ENCODE measurements at regions not wholly inside any gene's neighbourhood (a gene's known extent, or its start where the extent isn't known, plus 50 kb on each side); places are given as distances from the start of the nearest gene placed in this dataset.

DNA sequence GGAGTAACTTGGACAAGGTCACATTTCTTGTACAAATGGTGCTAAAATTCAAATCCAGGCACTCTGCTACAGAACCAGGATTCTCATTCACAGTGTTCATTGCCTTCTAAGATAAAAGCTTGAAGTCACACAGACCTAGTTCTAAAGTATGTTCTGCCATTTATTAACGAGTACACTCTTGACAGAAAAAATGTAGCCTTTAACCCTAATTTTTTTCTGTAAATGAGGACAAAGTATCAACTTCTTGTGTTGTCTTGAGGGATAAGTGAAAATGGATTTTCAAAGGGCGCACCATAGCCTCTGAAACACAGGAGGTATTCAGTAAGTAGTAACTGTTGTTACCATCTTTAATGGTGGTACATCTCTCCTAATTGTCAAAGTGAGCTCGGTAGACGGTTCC is 379.8 kb upstream of the FLRT2 start:
- H3K27me3 ChIP-seq (ENCODE audit: control insufficient read depth in 2 of 2, insufficient read depth in 1 of 2, low read length in 1 of 2), result no peaks in the 10 kb centered on the region
- WGBS, result 78% methylated on average over 4 of the region's 4 CpGs
- H3K4me3 ChIP-seq (ENCODE audit: low read length in 2 of 2), result no peak overlapping the region
- no peak overlapping the region for H3K27ac ChIP-seq (ENCODE audit: low read depth in 1 of 2, low read length in 1 of 2)
- no peaks in the 10 kb centered on the region for H3K4me1 ChIP-seq (ENCODE audit: control insufficient read depth in 2 of 2, insufficient read depth in 2 of 2, low read length in 2 of 2)
- no peaks in the 10 kb centered on the region for H3K9me3 ChIP-seq (ENCODE audit: control insufficient read depth in 2 of 2, insufficient read depth in 1 of 2, low read length in 1 of 2)
- no peaks in the 10 kb centered on the region for H3K36me3 ChIP-seq (ENCODE audit: control insufficient read depth in 2 of 2, insufficient read depth in 2 of 2, low read length in 1 of 2)
- DNase-seq (ENCODE audit: low read depth in 6 of 9, low spot score in 9 of 9), result no peak

DNA sequence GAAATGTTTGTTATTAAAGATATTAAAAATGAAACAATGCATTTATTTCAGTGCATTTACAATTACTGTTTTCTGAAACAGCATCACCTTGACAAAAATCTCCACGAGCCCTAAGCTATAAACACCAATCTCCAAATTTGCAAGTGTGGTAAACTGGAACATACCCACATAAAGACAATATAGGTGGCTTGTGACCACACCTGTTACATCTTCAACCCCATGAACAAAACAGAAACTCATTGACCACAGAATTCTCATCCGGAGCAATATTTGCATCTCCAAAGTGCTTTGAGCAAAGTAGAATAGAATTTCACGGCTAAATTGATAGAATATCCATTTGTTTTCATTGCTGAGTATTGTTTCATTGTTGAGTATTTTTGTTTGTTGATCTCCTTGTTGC is 375.2 kb upstream of the FLRT2 start:
- H3K27me3 ChIP-seq (ENCODE audit: control insufficient read depth in 2 of 2, insufficient read depth in 1 of 2, low read length in 1 of 2), result no peaks in the 10 kb centered on the region
- DNase-seq (ENCODE audit: low read depth in 6 of 9, low spot score in 9 of 9), result no peak
- 90% methylated on average over 3 of the region's 3 CpGs for WGBS
- H3K9me3 ChIP-seq (ENCODE audit: control insufficient read depth in 2 of 2, insufficient read depth in 1 of 2, low read length in 1 of 2), result no peaks in the 10 kb centered on the region
- no peaks in the 10 kb centered on the region for H3K36me3 ChIP-seq (ENCODE audit: control insufficient read depth in 2 of 2, insufficient read depth in 2 of 2, low read length in 1 of 2)
- no peak overlapping the region for H3K27ac ChIP-seq (ENCODE audit: low read depth in 1 of 2, low read length in 1 of 2)
- H3K4me3 ChIP-seq (ENCODE audit: low read length in 2 of 2), result no peak overlapping the region
- no peaks in the 10 kb centered on the region for H3K4me1 ChIP-seq (ENCODE audit: control insufficient read depth in 2 of 2, insufficient read depth in 2 of 2, low read length in 2 of 2)

DNA sequence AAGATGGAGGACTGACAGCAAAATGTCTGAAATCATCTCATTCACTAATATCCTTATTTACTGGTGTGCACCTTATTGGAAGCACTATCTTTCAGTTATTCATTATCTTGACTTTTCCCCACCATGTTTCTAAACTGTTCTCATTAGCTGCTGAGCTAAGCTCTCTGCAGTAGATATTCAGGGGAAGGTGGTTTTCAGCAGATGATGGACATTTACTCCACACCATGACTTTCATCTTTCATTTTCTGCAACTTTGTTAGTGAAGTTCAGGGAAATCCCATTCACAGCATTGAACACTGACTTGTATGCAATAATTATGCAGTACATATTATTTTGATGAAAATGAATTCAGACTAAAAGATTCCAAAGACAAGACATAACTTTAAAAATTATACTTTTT is 373.6 kb upstream of the FLRT2 start:
- no peak overlapping the region for H3K27ac ChIP-seq (ENCODE audit: low read depth in 1 of 2, low read length in 1 of 2)
- no peak for DNase-seq (ENCODE audit: low read depth in 6 of 9, low spot score in 9 of 9)
- no peaks in the 10 kb centered on the region for H3K27me3 ChIP-seq (ENCODE audit: control insufficient read depth in 2 of 2, insufficient read depth in 1 of 2, low read length in 1 of 2)
- H3K4me1 ChIP-seq (ENCODE audit: control insufficient read depth in 2 of 2, insufficient read depth in 2 of 2, low read length in 2 of 2), result no peaks in the 10 kb centered on the region
- no peak overlapping the region for H3K4me3 ChIP-seq (ENCODE audit: low read length in 2 of 2)
- no peaks in the 10 kb centered on the region for H3K36me3 ChIP-seq (ENCODE audit: control insufficient read depth in 2 of 2, insufficient read depth in 2 of 2, low read length in 1 of 2)
- peaks cover 0 to 3% of the 10 kb centered on the region in 2 donors for H3K9me3 ChIP-seq (ENCODE audit: control insufficient read depth in 2 of 2, insufficient read depth in 1 of 2, low read length in 1 of 2)

DNA sequence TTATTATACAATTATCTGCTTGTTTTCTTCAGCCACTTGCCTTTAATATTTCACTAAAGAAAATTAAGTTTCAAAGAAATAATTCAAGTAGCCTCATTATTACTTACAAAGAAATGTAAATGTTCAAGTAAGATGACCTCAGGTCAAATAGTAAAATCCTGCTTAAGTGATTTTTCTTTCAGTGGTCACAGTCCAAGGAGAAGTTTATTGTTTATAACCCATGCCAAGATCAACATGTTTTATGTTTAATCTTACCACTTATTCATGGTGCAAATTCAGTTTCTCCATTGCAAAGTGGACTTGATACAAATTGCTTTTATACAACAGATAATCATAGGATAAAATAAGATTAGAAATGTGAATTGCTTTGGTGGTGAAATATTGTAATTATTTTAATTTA is 370.2 kb upstream of the FLRT2 start:
- H3K9me3 ChIP-seq (ENCODE audit: control insufficient read depth in 2 of 2, insufficient read depth in 1 of 2, low read length in 1 of 2), result peaks cover 0 to 3% of the 10 kb centered on the region in 2 donors
- no peak for DNase-seq (ENCODE audit: low read depth in 6 of 9, low spot score in 9 of 9)

DNA sequence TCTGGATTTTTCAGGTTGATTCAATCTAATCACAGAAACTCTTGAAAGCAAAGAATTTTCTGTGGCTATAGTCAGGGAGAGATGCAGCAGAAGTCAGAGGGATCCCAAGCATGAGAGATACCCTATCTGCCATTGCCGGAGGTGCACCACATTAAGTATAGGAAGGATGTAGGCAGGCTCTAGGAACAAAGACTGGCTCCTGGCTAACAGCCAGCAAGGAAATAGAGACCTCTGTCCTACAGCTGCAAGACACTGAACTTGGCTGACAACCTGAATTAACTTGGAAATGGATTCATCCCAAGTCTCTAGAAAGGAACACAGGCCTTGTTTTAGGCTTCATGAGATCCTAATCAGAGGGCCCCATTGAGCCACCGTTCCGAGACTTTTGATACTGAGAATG is 364.9 kb upstream of the FLRT2 start:
- H3K4me1 ChIP-seq (ENCODE audit: control insufficient read depth in 2 of 2, insufficient read depth in 2 of 2, low read length in 2 of 2), result no peaks in the 10 kb centered on the region
- H3K27ac ChIP-seq (ENCODE audit: low read depth in 1 of 2, low read length in 1 of 2), result no peak overlapping the region
- 92% methylated on average over 3 of the region's 3 CpGs for WGBS
- DNase-seq (ENCODE audit: low read depth in 6 of 9, low spot score in 9 of 9), result no peak
- H3K27me3 ChIP-seq (ENCODE audit: control insufficient read depth in 2 of 2, insufficient read depth in 1 of 2, low read length in 1 of 2), result no peaks in the 10 kb centered on the region
- H3K36me3 ChIP-seq (ENCODE audit: control insufficient read depth in 2 of 2, insufficient read depth in 2 of 2, low read length in 1 of 2), result no peaks in the 10 kb centered on the region
- H3K9me3 ChIP-seq (ENCODE audit: control insufficient read depth in 2 of 2, insufficient read depth in 1 of 2, low read length in 1 of 2), result peaks cover 0 to 3% of the 10 kb centered on the region in 2 donors
- no peak overlapping the region for H3K4me3 ChIP-seq (ENCODE audit: low read length in 2 of 2)

More for the DNA sequence above, 370.2 kb upstream of the FLRT2 start:
- Histone ChIP-seq H3K27me3 (ENCODE audit: control insufficient read depth in 2 of 2, insufficient read depth in 1 of 2, low read length in 1 of 2) (no peaks in the 10 kb centered on the region), H3K4me3 (ENCODE audit: low read length in 2 of 2) (no peak overlapping the region), H3K36me3 (ENCODE audit: control insufficient read depth in 2 of 2, insufficient read depth in 2 of 2, low read length in 1 of 2) (no peaks in the 10 kb centered on the region), H3K4me1 (ENCODE audit: control insufficient read depth in 2 of 2, insufficient read depth in 2 of 2, low read length in 2 of 2) (no peaks in the 10 kb centered on the region), H3K27ac (ENCODE audit: low read depth in 1 of 2, low read length in 1 of 2) (no peak overlapping the region)

- Histone ChIP-seq H3K36me3 (ENCODE audit: control insufficient read depth in 2 of 2, insufficient read depth in 2 of 2, low read length in 1 of 2) (no peaks in the 10 kb centered on the region), H3K9me3 (ENCODE audit: control insufficient read depth in 2 of 2, insufficient read depth in 1 of 2, low read length in 1 of 2) (no peaks in the 10 kb centered on the region), H3K27ac (ENCODE audit: low read depth in 1 of 2, low read length in 1 of 2) (no peak overlapping the region), H3K4me1 (ENCODE audit: control insufficient read depth in 2 of 2, insufficient read depth in 2 of 2, low read length in 2 of 2) (no peaks in the 10 kb centered on the region), H3K4me3 (ENCODE audit: low read length in 2 of 2) (no peak overlapping the region), H3K27me3 (ENCODE audit: control insufficient read depth in 2 of 2, insufficient read depth in 1 of 2, low read length in 1 of 2) (no peaks in the 10 kb centered on the region)
- DNase-seq (ENCODE audit: low read depth in 6 of 9, low spot score in 9 of 9), result no peak
Observed at GRCh38 chr14:85169381-85169780, 360.6 kb upstream of the FLRT2 start.

- Histone ChIP-seq H3K27ac (ENCODE audit: low read depth in 1 of 2, low read length in 1 of 2) (no peak overlapping the region), H3K4me3 (ENCODE audit: low read length in 2 of 2) (no peak overlapping the region), H3K9me3 (ENCODE audit: control insufficient read depth in 2 of 2, insufficient read depth in 1 of 2, low read length in 1 of 2) (no peaks in the 10 kb centered on the region), H3K4me1 (ENCODE audit: control insufficient read depth in 2 of 2, insufficient read depth in 2 of 2, low read length in 2 of 2) (no peaks in the 10 kb centered on the region), H3K27me3 (ENCODE audit: control insufficient read depth in 2 of 2, insufficient read depth in 1 of 2, low read length in 1 of 2) (no peaks in the 10 kb centered on the region), H3K36me3 (ENCODE audit: control insufficient read depth in 2 of 2, insufficient read depth in 2 of 2, low read length in 1 of 2) (no peaks in the 10 kb centered on the region)
- no peak for DNase-seq (ENCODE audit: low read depth in 6 of 9, low spot score in 9 of 9)
- WGBS, result 93% methylated on average over 2 of the region's 2 CpGs
Observed at GRCh38 chr14:85172290-85172689, 357.7 kb upstream of the FLRT2 start.

GRCh38 chr14:85172889-85173477 is 357.0 kb upstream of the FLRT2 start:
- no peaks in the 10 kb centered on the region for H3K9me3 ChIP-seq (ENCODE audit: control insufficient read depth in 2 of 2, insufficient read depth in 1 of 2, low read length in 1 of 2)
- H3K27ac ChIP-seq (ENCODE audit: low read depth in 1 of 2, low read length in 1 of 2), result no peak overlapping the region
- no peaks in the 10 kb centered on the region for H3K4me1 ChIP-seq (ENCODE audit: control insufficient read depth in 2 of 2, insufficient read depth in 2 of 2, low read length in 2 of 2)
- H3K27me3 ChIP-seq (ENCODE audit: control insufficient read depth in 2 of 2, insufficient read depth in 1 of 2, low read length in 1 of 2), result no peaks in the 10 kb centered on the region
- H3K4me3 ChIP-seq (ENCODE audit: low read length in 2 of 2), result no peak overlapping the region
- 86% methylated on average over 1 of the region's 1 CpG for WGBS
- no peaks in the 10 kb centered on the region for H3K36me3 ChIP-seq (ENCODE audit: control insufficient read depth in 2 of 2, insufficient read depth in 2 of 2, low read length in 1 of 2)
- DNase-seq (ENCODE audit: low read depth in 6 of 9, low spot score in 9 of 9), result no peak

- no peak overlapping the region for H3K27ac ChIP-seq (ENCODE audit: low read depth in 1 of 2, low read length in 1 of 2)
- H3K4me1 ChIP-seq (ENCODE audit: control insufficient read depth in 2 of 2, insufficient read depth in 2 of 2, low read length in 2 of 2), result no peaks in the 10 kb centered on the region
- H3K4me3 ChIP-seq (ENCODE audit: low read length in 2 of 2), result no peak overlapping the region
- no peak for DNase-seq (ENCODE audit: low read depth in 6 of 9, low spot score in 9 of 9)
- H3K36me3 ChIP-seq (ENCODE audit: control insufficient read depth in 2 of 2, insufficient read depth in 2 of 2, low read length in 1 of 2), result no peaks in the 10 kb centered on the region
- H3K9me3 ChIP-seq (ENCODE audit: control insufficient read depth in 2 of 2, insufficient read depth in 1 of 2, low read length in 1 of 2), result no peaks in the 10 kb centered on the region
- no peaks in the 10 kb centered on the region for H3K27me3 ChIP-seq (ENCODE audit: control insufficient read depth in 2 of 2, insufficient read depth in 1 of 2, low read length in 1 of 2)
- 93% methylated on average over 1 of the region's 1 CpG for WGBS
Observed at GRCh38 chr14:85175556-85175955, 354.4 kb upstream of the FLRT2 start.

DNA sequence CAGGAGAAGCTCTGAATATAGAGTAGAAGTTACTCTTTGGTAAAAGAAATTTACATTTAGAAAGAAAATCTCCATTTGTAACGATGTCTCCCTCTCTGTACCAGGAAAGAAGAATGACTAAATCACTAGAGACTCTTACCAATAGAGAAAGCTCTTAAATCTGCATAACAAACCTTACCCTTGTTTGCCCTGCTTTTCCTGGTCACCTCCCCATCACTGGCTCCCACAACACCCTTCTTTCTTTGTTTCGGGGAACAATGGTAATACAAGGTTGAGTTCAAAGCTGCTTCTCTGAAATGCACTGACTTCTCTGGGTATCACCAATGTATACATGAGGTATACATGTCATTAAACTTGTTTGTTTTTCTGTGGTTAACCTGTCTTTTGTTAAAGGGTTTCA is 351.1 kb upstream of the FLRT2 start:
- 84% methylated on average over 2 of the region's 2 CpGs for WGBS
- no peaks in the 10 kb centered on the region for H3K36me3 ChIP-seq (ENCODE audit: control insufficient read depth in 2 of 2, insufficient read depth in 2 of 2, low read length in 1 of 2)
- no peak overlapping the region for H3K4me3 ChIP-seq (ENCODE audit: low read length in 2 of 2)
- H3K9me3 ChIP-seq (ENCODE audit: control insufficient read depth in 2 of 2, insufficient read depth in 1 of 2, low read length in 1 of 2), result no peaks in the 10 kb centered on the region
- no peaks in the 10 kb centered on the region for H3K27me3 ChIP-seq (ENCODE audit: control insufficient read depth in 2 of 2, insufficient read depth in 1 of 2, low read length in 1 of 2)
- H3K27ac ChIP-seq (ENCODE audit: low read depth in 1 of 2, low read length in 1 of 2), result no peak overlapping the region
- no peak for DNase-seq (ENCODE audit: low read depth in 6 of 9, low spot score in 9 of 9)
- no peaks in the 10 kb centered on the region for H3K4me1 ChIP-seq (ENCODE audit: control insufficient read depth in 2 of 2, insufficient read depth in 2 of 2, low read length in 2 of 2)

Measured in thymus (tissue), 11 donors.